Myocyte (in vitro differentiated cells): ENCODE measurements at regions not wholly inside any gene's neighbourhood (a gene's known extent, or its start where the extent isn't known, plus 50 kb on each side); places are given as distances from the start of the nearest gene placed in this dataset.

Source experiments
- DNase-seq: peaks from one replicate; pipeline ENCODE4 v3.0.0-alpha.2; 2012; ENCODE audit warnings: low read depth

- DNase-seq, result no peak
Measured at GRCh38 chr13:72534951-72535640, 192.3 kb downstream of the MZT1 start.

GRCh38 chr13:72530471-72530870, 197.0 kb downstream of the MZT1 start:
- no peak for DNase-seq

DNA sequence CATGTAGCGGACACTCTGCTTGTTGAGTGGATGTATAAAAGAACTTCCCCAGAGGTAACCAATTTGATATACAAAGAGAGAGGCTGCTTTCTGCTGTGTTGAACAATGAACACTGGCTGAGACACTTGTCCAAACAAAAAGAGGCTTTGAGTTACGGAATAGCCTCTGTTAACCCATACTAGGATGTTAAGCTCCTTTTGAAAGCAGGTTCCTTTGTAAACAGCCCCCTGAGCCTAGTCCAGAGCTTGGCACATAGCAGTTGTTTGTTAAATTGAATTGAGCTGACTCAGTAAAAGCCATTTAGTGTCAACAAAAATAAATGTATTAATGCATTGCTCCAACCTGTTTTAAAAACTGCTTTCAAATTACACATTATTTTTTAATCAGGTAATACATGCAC, 200.1 kb downstream of the MZT1 start:
- DNase-seq, result no peak

DNA sequence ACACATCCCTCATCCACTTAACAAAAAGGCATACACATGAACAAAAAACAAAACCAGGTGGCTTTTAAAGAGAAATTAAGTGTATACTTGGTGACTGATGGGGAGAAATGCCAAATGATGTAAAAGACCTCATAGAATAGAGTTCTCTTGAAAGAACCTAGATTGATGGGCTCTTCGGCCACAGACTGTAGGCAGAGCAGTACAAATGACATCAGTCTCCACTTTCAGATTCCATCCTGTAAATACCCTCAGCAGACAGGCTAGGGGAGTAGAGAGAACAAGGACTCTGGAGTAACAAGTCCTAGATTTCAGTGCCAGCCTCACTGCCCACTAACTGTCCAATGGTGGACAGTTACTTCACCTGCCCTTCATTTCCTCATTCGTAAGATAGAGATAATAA, 203.8 kb downstream of the MZT1 start:
- DNase-seq, result no peak

GRCh38 chr13:72523049-72523448, 204.4 kb downstream of the MZT1 start:
- no peak for DNase-seq

DNA sequence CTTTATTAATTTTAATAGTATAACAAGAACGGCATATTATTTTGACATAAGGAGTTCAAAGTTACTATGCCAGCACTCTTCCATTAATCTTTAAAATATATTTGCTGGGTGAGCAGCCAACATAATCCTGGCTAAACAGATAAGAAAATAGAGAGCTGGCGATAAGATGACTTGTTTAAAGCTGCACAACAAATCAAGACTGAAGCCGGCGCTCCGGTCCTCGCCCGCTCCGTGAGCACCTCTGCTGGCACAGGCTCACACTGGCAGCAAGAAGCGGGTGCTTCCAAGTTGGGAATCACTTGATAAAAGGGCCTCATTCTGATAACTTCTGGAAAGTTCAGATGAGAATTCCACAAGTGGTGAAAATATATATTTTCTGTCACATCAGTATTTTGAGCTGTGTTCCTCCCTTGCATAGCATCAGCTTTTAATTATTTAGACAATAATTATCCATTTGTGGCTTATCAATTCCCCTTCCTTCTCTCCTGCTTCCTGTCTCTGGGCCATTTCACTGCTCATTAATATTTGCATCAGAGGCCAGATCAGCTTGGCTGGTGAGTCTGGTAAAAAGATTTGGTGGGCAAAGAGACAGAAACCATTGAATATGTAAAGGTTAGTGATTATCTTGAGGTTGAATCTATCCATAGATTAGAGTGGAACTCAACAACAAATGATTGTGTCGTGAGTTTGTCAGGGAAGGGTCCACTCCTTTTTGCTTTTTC, 205.3 kb downstream of the MZT1 start:
- DNase-seq, result no peak

- no peak for DNase-seq
Measured at GRCh38 chr13:72514146-72514545, 213.3 kb downstream of the MZT1 start.

DNA sequence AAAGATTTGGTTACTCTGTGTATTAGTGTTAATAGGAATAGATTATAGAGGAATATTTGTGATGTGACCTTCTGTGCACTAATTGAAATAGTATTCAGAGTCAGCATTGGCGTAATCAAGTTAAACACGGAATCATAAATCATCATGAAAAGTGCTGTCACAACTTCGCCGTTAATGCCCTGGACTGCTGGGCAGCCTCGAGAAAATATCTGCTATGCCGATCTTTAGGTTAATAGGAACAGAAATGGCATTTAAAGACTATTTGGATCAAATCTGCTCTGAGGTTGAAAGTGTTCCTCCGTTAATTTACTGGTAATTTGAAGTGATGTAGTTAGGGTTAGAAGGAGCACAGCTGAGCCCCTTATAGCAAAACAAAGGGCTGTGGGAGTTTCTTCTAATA, 219.0 kb downstream of the MZT1 start:
- no peak for DNase-seq

DNA sequence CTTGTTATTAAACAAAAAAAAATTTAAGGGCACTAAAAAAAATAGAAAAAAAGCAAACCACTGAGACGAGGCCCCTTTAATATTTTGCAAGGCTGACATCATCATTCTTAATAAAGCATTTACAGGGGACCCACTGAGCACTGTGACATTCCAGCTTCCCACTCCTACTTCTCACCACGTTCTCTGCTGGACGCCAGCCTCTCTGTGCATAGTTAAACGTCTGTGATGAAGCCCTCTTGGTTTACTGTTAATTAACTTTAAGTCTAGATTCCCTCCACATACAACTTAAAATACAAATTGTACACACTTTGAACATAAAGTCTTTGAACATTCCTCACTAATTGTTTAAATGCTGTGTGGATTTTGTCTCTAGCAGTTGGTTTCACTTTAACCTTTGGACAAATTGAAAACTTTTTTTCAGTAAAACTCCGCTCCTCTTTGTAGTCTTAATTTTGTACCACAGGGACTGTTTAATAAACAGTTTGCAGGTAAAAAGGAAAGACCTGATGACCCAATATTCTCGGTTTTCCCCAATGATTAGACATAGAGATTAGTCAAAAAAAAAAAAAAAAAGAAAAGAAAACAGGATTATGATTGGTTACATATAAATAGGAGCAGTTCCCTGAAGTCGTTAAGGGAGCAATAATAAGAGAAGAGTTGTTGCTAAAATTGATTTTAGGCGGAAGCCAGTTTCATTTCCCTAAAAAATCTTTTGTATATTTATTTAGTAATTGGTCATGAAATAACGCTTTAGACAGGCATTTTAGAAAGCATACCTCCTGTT, 219.8 kb downstream of the MZT1 start:
- DNase-seq, result peak; percentile 44

DNA sequence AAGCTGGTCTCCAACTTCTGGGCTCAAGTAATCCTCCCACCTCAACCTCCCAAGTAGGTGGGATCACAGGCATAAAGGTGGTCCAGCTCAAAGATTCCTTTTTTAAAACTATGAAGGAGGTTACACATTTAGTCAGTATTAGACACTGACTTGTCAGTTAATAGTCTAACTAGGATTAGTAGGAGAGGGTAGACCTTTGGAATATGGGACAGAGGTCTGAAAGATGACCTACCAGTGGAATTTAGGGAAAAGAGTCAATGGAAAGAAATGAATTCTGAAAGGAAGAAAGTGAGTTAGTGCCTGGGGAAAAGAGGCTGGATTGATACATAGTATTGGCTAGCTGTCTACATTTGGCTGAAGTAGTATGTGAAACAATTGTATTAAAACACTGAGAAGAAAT, 220.7 kb downstream of the MZT1 start:
- DNase-seq, result no peak

DNA sequence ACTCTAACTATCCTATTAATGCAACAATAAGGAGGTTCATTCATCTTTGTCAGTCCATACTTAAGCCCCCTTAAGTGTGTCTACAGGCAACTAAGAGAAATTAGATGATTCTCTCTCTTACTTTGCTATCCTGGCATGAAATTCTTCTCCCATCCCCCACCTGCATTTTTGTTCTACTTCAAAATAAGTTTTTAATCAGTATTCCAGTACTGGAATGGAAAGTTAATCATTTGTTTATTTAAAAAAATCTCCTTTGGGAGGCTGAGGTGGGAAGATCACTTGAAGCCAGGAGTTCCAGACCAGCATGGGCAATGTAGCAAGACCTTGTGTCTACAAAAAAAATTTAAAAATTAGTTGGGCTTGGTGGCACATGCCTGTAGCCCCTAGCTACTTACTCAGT, 222.1 kb downstream of the MZT1 start:
- no peak for DNase-seq

GRCh38 chr13:72504131-72504841, 223.1 kb downstream of the MZT1 start:
- no peak for DNase-seq

DNA sequence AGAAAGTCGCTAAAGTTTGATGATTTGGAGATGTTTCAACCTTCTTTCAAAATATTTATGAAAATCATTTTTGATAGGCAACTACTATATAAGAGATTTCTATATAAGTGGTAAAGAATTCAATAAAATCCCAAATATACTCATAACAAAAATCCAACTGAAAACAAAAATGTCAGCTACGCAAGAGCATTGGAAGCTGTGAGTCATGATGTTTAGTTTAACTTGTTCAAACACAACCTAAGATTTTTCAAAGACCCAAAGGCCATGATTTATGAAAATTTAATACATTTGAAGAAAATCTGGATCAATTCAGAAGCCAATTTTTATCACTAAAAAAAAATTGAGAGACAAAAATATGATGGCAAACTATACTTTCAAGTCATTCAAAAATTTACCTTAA, 226.6 kb downstream of the MZT1 start:
- DNase-seq, result no peak

DNA sequence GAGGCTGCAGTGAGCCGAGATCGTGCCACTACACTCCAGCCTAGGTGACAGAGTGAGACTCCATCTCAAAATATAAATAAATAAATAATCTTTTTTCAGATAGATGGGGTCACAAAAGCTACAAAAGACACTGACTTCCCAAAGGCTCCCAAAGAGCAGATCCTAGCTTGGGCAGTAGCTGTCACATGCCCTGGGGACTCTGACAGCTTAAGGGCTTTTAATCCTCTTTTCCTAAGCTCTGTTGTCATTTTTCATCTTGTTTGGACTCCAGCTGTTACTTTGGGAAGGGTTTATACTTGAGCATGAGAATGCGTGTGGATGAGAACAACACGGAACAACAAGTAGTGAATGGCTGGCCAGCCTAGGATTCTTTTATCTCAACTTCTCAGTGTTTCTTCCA, 231.7 kb downstream of the MZT1 start:
- DNase-seq, result no peak

GRCh38 chr13:72489751-72490150, 237.7 kb downstream of the MZT1 start:
- no peak for DNase-seq

- no peak for DNase-seq
Measured at GRCh38 chr13:72473321-72473720, 254.1 kb downstream of the MZT1 start.

- DNase-seq, result no peak
Measured at GRCh38 chr13:72469906-72470305, 257.5 kb downstream of the MZT1 start.

GRCh38 chr13:72463561-72463960, 263.9 kb downstream of the MZT1 start:
- no peak for DNase-seq

DNA sequence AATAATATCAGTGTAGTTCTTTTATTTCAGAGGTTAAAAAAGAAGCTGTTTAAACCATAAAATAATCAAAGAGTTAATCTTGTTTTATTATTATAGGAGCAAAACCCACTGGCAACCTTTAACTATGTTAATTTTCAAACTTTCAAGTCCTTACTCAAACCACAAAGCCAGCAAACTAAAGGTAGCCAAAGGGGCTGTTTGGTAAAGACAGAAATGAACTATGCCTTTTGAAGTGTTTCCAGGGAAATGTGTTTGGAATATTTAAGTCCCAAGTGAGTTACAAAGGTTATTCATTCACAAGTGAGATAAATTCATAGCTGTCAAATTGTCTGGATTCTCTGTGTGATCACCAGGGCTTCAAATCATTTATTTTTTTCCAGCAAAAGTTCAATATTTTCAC, 264.7 kb downstream of the MZT1 start:
- DNase-seq, result no peak

GRCh38 chr13:72462166-72462565, 265.3 kb downstream of the MZT1 start:
- no peak for DNase-seq

GRCh38 chr13:72458701-72459100, 268.7 kb downstream of the MZT1 start:
- no peak for DNase-seq

GRCh38 chr13:72457151-72457550, 270.3 kb downstream of the MZT1 start:
- no peak for DNase-seq
